WTC11 (cell line): ENCODE measurements at regions not wholly inside any gene's neighbourhood (a gene's known extent, or its start where the extent isn't known, plus 50 kb on each side); places are given as distances from the start of the nearest gene placed in this dataset.

Source experiments
- CREB1 ChIP-seq: sonication (generic); formaldehyde crosslinking; IDR thresholded peaks from 2 replicates; pipeline ENCODE4 v1.8.0; 2023; ENCODE audit warnings: mild to moderate bottlenecking, missing genetic modification reagents
- CTCF ChIP-seq: fragments of 200-600 bp; IDR thresholded peaks from 2 replicates; pipeline ENCODE4 v1.8.0; 2022; ENCODE audit warnings: antibody characterized with exemption
- HMGA2 ChIP-seq: fragments of 250-450 bp; sonication (Bioruptor Pico); IDR thresholded peaks from 2 replicates; pipeline ENCODE4 v1.4.0; 2021; ENCODE audit warnings: mild to moderate bottlenecking, moderate library complexity
- KAT7 ChIP-seq: sonication (generic); formaldehyde crosslinking; IDR thresholded peaks from 2 replicates; pipeline ENCODE4 v1.8.1; 2023; ENCODE audit warnings: missing genetic modification reagents, mild to moderate bottlenecking, borderline replicate concordance
- OVOL2 ChIP-seq: fragments of 250-450 bp; sonication (Bioruptor Pico); IDR thresholded peaks from 2 replicates; pipeline ENCODE4 v1.9.0; 2021; ENCODE audit warnings: mild to moderate bottlenecking, borderline replicate concordance
- ZNF138 ChIP-seq: sonication (generic); formaldehyde crosslinking; conservative IDR thresholded peaks from 2 replicates; pipeline ENCODE4 v1.8.1; 2022; ENCODE audit warnings: mild to moderate bottlenecking, moderate library complexity, missing genetic modification reagents

- TF ChIP-seq HMGA2 (CRISPR knock-in tag): no peak
- TF ChIP-seq CTCF: no peak
- no peak for TF ChIP-seq OVOL2 (CRISPR knock-in tag)
- TF ChIP-seq CREB1: no peak
- no peak for TF ChIP-seq ZNF138 (CRISPR knock-in tag)
- TF ChIP-seq KAT7 (CRISPR knock-in tag): no peak
These were observed 190.1 kb upstream of the CDH4 start for GRCh38 chr20:61061981-61062380.
